HG03196 (cell line): ENCODE measurements at regions not wholly inside any gene's neighbourhood (a gene's known extent, or its start where the extent isn't known, plus 50 kb on each side); places are given as distances from the start of the nearest gene placed in this dataset.
"Not testable (repeated sequence)": the region's sequence is repeated elsewhere in the genome, so short reads cannot be mapped to it uniquely, and the experiment has no call there.

Experiments
- ATAC-seq: cut with Tn5 transposase; IDR thresholded peaks from one replicate; pipeline ENCODE4 v1.9.1; 2021; ENCODE audit not compliant: unreplicated experiment

- ATAC-seq = not testable (repeated sequence)
These were observed 264.7 kb downstream of the BCL2L11 start for GRCh38 chr2:111385226-111385957.

DNA sequence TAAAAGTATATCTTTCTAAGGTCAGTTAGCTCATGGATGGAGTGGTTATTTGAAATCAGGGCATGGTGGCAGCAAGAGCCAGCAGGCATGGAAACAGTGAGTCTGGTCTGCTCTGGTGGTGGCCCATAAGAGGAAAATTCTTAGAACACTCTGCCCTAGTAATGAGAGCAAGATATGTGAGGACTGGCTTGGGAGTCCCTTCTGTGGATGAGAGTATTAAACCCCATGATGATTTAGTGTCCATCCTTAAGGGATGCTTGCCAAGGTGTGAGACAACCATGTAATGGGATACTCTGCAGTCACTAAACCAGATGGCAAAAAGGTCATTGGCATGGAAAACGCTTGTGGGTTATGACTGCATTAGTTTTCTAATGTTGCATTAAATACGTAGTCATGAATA, 269.9 kb downstream of the BCL2L11 start:
- not testable (repeated sequence) for ATAC-seq

GRCh38 chr2:111395350-111396128, 274.8 kb downstream of the BCL2L11 start:
- ATAC-seq = not testable (repeated sequence)

GRCh38 chr2:111400598-111401253, 280.0 kb downstream of the BCL2L11 start:
- not testable (repeated sequence) for ATAC-seq

- ATAC-seq = not testable (repeated sequence)
These were observed 280.8 kb downstream of the BCL2L11 start for GRCh38 chr2:111401270-111402140.

- ATAC-seq = not testable (repeated sequence)
These were observed 281.7 kb downstream of the BCL2L11 start for GRCh38 chr2:111402450-111402849.

DNA sequence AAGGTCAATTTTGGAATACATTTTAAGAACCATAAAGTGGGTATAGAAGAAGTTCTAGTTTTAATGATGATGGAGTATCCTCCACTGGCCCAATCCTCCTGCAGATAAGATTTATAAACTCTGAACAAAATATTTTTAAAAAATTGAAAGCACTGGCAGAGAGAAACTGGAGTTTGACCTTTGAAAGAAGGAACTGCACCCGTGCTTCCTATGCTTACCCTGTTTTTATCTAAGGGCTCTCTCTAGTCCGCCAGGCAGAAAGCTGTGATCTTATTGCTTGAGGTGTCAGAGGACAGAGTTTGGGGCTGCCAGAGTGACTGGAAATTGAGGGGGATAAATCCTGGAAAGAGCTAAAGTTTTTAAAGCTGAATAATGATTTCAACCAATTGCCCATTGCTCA, 282.6 kb downstream of the BCL2L11 start:
- not testable (repeated sequence) for ATAC-seq

DNA sequence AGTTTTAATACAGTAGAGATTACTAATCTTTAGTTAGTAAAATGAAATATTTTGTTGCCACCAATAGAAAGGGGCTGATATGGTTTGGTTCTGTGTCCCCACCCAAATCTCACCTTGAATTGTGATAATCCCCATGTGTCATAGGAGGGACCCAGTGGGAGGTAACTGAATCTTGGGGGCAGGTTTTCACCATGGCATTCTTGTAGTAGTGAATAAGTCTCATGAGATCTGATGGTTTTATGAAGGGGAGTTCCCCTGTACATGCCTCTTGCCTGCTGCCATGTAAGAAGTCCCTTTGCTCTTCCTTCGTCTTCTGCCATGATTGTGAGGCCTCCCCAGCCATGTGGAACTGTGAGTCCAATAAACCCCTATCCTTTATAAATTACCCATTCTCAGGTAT, 285.9 kb downstream of the BCL2L11 start:
- ATAC-seq = not testable (repeated sequence)

DNA sequence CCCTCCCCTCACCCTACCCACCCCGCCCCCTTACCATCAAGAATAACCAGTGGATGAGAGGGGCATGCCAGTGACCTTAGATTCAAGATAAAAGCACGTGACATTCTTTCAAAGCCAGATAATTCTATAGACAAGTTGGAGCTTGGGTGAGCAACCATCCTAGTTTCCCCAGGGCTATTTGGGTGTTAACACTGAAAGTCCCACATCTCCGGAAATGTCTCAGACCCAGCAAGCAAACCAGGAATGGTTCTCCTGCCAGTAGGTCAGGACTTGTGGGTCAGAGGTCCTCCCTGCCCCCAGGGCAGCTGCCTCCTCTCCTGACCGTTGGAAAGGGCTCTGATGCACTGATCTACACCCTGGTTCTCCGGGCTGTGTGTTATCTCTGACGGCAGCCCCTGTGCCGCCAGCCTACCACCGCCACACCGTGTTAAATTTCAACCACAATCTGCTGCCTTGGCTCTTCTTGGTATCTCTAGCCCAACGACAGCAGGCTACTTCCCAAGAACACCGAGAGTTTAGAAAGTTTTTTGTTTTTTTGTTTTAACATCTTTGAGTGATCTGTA, 287.0 kb downstream of the BCL2L11 start:
- ATAC-seq = not testable (repeated sequence)

GRCh38 chr2:111410868-111411406, 290.2 kb downstream of the BCL2L11 start:
- ATAC-seq = not testable (repeated sequence)

- ATAC-seq = not testable (repeated sequence)
These were observed 291.4 kb downstream of the BCL2L11 start for GRCh38 chr2:111411867-111412681.

DNA sequence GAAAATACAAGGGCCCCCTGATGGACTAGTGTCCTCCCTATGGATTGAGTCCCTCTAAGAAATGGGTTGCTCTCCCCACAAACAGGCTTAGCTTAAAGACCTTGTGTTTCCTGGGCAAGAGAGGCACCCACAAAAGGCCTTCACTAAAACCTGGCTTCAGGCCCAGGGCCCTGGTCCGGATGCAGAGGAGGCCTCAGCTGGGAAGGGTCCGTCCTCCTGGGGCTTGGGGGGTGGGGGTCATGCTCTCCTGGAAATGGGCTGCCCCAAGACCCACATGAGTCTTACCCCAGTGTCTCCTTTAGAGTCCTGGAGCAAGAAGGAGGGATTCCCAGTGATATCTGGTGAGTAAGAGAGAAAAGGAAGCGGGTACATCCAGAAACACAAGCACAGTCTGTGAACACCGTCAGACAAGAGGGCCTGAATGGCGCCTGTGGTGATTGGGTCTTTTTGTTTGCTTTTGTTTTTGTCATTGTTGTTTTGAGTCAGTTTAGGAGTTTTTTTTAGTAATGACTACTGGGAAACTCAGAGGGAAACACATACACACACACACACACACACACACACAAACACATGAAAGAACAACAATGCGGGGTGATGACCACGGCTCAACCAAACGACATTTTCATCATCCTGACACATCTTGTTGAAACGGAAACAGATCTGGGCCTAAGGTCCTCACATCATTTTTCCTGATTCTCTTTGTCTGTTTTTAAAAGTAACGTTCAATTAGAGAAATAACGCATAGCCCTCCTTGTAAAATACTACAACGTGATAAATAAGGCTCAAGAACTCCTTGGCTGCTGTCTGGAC, 292.3 kb downstream of the BCL2L11 start:
- not testable (repeated sequence) for ATAC-seq

DNA sequence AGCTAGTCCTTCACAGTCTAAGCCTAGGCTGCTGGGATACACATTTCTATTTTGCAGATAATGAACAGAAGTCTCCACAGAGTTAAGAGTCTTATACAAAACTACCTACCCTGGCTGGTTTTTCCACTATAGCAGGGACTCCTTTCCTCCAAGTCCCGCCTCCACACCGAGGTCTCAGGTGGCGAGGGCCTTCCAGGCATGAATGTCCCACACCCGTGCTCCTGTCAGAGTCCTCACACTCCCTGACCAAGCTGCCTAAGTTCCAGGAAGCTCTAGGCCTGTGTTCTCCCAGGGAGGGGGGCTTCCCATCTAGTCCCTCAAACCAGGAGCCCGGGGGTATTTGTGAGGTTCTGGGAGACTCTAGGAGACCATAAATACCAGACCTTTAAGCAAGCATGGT, 293.2 kb downstream of the BCL2L11 start:
- ATAC-seq = not testable (repeated sequence)

- ATAC-seq = not testable (repeated sequence)
These were observed 295.3 kb downstream of the BCL2L11 start for GRCh38 chr2:111415765-111416743.

- ATAC-seq = not testable (repeated sequence)
These were observed 296.3 kb downstream of the BCL2L11 start for GRCh38 chr2:111417026-111417425.

DNA sequence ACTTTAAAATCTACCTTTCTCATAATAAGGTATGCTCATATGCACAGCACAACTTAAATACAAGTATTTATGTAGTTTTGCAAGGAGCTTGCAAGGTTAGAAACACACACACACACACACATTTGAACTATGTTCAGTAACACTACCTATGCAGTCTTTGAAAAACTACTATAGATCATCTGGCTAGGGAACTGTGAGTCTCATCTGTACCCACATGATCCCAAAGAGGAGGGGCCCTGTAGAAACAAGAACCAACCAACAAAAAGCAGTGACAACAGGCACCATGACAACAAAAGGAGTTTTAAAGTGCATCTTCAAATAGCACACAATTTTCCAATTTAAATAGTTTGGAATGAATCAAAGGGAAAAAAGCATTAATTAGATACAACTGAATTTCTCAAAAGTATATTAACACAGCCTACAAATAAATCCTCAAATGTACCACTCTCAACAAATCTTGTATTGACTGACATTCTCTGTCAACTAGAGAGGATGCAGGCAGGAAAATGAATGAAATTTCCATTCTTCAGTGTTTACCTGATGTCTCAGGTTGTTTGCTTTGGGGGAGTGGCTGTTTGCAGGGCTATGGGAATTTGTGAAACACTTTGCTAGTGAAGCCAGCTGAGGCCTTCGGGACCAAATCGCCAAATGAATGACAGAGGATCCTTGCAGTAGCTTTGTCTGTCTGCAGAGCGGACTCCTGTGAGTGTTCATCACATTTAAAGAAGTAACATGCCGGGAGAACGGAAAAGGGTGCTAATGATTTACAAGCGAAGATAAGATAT, 297.6 kb downstream of the BCL2L11 start:
- ATAC-seq = not testable (repeated sequence)
